CD4-positive, alpha-beta T cell treated with Interleukin-1 beta for 1 hour (primary cell): ENCODE measurements at regions not wholly inside any gene's neighbourhood (a gene's known extent, or its start where the extent isn't known, plus 50 kb on each side); places are given as distances from the start of the nearest gene placed in this dataset.

Experiments
- DNase-seq, 2 donors: peaks; one replicate each; pipeline ENCODE4 v3.0.0-alpha.2; 2020 to 2022

GRCh38 chr2:219961947-219962498 is 334.6 kb downstream of the SLC4A3 start:
- no peak for DNase-seq

- DNase-seq = no peak
Observed at GRCh38 chr2:219962801-219963200, 335.4 kb downstream of the SLC4A3 start.

- DNase-seq = no peak
Observed at GRCh38 chr2:219965287-219966194, 338.1 kb downstream of the SLC4A3 start.

- DNase-seq = no peak
Observed at GRCh38 chr2:219967247-219968245, 340.1 kb downstream of the SLC4A3 start.

- DNase-seq = no peak
Observed at GRCh38 chr2:219968685-219969345, 341.4 kb downstream of the SLC4A3 start.

- DNase-seq = no peak
Observed at GRCh38 chr2:219969508-219969907, 342.1 kb downstream of the SLC4A3 start.

- DNase-seq = no peak
Observed at GRCh38 chr2:219973136-219973535, 345.7 kb downstream of the SLC4A3 start.

- DNase-seq = no peak
Observed at GRCh38 chr2:219976871-219977270, 349.4 kb downstream of the SLC4A3 start.

- DNase-seq = no peak
Observed at GRCh38 chr2:219980638-219981037, 353.2 kb downstream of the SLC4A3 start.

GRCh38 chr2:219983836-219984235 is 356.4 kb downstream of the SLC4A3 start:
- DNase-seq = no peak

GRCh38 chr2:219985017-219985416 is 357.6 kb downstream of the SLC4A3 start:
- no peak for DNase-seq

- no peak for DNase-seq
Observed at GRCh38 chr2:219987830-219988229, 360.4 kb downstream of the SLC4A3 start.

- DNase-seq = no peak
Observed at GRCh38 chr2:219989744-219990143, 362.3 kb downstream of the SLC4A3 start.

- DNase-seq = no peak
Observed at GRCh38 chr2:219991116-219991515, 363.7 kb downstream of the SLC4A3 start.

GRCh38 chr2:219995399-219995798 is 368.0 kb downstream of the SLC4A3 start:
- DNase-seq = no peak

- DNase-seq = no peak
Observed at GRCh38 chr2:219995991-219996765, 368.7 kb downstream of the SLC4A3 start.

- DNase-seq = no peak
Observed at GRCh38 chr2:219997341-219997851, 370.0 kb downstream of the SLC4A3 start.

- no peak for DNase-seq
Observed at GRCh38 chr2:219998107-219998506, 370.7 kb downstream of the SLC4A3 start.

- DNase-seq = no peak
Observed at GRCh38 chr2:219998714-219999227, 371.3 kb downstream of the SLC4A3 start.

GRCh38 chr2:220000080-220000479 is 372.6 kb downstream of the SLC4A3 start:
- DNase-seq = no peak

- no peak for DNase-seq
Observed at GRCh38 chr2:220000586-220000985, 373.2 kb downstream of the SLC4A3 start.
